BE2C (cell line): ENCODE measurements at regions not wholly inside any gene's neighbourhood (a gene's known extent, or its start where the extent isn't known, plus 50 kb on each side); places are given as distances from the start of the nearest gene placed in this dataset.

Source experiments
- DNase-seq: peaks from one replicate; pipeline ENCODE4 v3.0.0-alpha.2; 2020
- H3K27me3 ChIP-seq: fragments of 250-450 bp; sonication (Bioruptor Pico); 2 replicates; pipeline ENCODE4 v1.5.1; 2020; ENCODE audit warnings: mild to moderate bottlenecking
- H3K36me3 ChIP-seq: fragments of 250-450 bp; sonication (Bioruptor Pico); 2 replicates; pipeline ENCODE4 v1.5.1; 2020; ENCODE audit warnings: mild to moderate bottlenecking
- H3K4me1 ChIP-seq: fragments of 250-450 bp; sonication (Bioruptor Pico); 2 replicates; pipeline ENCODE4 v1.5.1; 2020
- H3K4me3 ChIP-seq: 2 replicates; pipeline ENCODE4 v1.5.1; 2011; ENCODE audit warnings: low read depth, low read length
- H3K9me3 ChIP-seq: fragments of 250-450 bp; sonication (Bioruptor Pico); 2 replicates; pipeline ENCODE4 v1.5.1; 2020
- TF ChIP-seq, protein P1 (sequence below): IDR thresholded peaks from 2 replicates; pipeline ENCODE4 v1.5.1; 2012; ENCODE audit warnings: mild to moderate bottlenecking, low read depth, low read length

DNA sequence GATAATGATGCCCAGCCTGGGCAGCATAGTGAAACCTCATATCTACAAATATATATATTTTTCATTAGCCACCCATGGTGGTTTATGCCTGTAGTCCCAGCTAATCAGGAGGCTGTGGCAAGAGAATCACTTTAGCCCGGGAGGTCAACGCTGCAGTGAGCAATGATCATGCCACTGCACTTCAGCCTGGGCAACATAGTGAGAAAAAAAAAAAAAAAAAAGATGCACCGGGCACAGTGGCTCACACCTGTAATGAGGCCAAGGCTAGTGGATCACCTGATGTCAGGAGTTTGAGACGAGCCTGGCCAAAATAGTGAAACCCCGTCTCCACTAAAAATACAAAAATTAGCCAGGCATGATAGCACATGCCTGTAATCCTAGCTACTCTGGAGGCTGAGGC lies 50.2 kb upstream of the ADRA1B start:
- Histone ChIP-seq H3K4me3 (no peak overlapping the region), H3K9me3 (no peaks in the 10 kb centered on the region), H3K36me3 (no peaks in the 10 kb centered on the region), H3K27me3 (peaks cover 83% of the 10 kb centered on the region), H3K4me1 (no peaks in the 10 kb centered on the region)
- TF ChIP-seq, protein P1, sequence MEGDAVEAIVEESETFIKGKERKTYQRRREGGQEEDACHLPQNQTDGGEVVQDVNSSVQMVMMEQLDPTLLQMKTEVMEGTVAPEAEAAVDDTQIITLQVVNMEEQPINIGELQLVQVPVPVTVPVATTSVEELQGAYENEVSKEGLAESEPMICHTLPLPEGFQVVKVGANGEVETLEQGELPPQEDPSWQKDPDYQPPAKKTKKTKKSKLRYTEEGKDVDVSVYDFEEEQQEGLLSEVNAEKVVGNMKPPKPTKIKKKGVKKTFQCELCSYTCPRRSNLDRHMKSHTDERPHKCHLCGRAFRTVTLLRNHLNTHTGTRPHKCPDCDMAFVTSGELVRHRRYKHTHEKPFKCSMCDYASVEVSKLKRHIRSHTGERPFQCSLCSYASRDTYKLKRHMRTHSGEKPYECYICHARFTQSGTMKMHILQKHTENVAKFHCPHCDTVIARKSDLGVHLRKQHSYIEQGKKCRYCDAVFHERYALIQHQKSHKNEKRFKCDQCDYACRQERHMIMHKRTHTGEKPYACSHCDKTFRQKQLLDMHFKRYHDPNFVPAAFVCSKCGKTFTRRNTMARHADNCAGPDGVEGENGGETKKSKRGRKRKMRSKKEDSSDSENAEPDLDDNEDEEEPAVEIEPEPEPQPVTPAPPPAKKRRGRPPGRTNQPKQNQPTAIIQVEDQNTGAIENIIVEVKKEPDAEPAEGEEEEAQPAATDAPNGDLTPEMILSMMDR, result no peak
- DNase-seq, result no peak
